ENCODE measurements at regions not wholly inside any gene's neighbourhood (a gene's known extent, or its start where the extent isn't known, plus 50 kb on each side); places are given as distances from the start of the nearest gene placed in this dataset.

DNA sequence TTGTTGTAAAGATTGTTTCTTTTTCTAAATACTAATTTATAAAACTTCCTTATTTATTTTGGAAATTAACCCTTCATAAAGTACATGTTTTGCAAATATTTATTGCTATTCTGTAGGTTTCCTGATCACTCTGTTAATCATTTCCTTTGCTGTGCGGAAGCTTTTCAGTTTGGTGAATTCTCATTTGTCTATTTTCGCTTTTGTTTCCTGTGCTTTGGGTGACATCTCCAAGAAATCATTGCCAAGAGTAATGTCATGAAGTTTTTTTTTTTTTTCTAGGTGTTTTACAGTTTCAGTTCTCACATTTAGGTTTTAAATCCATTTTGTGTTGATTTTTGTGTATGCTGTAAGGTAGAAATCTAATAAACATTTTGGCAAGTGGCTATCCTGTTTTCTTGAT lies 1899.8 kb upstream of the ACO1 start:
- TF ChIP-seq, protein P1, sequence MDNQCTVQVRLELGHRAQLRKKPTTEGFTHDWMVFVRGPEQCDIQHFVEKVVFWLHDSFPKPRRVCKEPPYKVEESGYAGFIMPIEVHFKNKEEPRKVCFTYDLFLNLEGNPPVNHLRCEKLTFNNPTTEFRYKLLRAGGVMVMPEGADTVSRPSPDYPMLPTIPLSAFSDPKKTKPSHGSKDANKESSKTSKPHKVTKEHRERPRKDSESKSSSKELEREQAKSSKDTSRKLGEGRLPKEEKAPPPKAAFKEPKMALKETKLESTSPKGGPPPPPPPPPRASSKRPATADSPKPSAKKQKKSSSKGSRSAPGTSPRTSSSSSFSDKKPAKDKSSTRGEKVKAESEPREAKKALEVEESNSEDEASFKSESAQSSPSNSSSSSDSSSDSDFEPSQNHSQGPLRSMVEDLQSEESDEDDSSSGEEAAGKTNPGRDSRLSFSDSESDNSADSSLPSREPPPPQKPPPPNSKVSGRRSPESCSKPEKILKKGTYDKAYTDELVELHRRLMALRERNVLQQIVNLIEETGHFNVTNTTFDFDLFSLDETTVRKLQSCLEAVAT (IDR thresholded peaks at IDR 0.05) = no peak
- no peak for TF ChIP-seq DPF2 (IDR thresholded peaks at IDR 0.05)
- TF ChIP-seq CTCF (IDR thresholded peaks at IDR 0.05 in 2 of 3, conservative IDR thresholded peaks at IDR 0.05 in 1 of 3; ENCODE audit: insufficient read depth in 2 of 3, low read depth in 1 of 3, low read length in 3 of 3) = no peak
- no peak for TF ChIP-seq POLR2A (conservative IDR thresholded peaks at IDR 0.05)
- TF ChIP-seq MNT (conservative IDR thresholded peaks at IDR 0.05) = no peak
- no peak for TF ChIP-seq RAD21 (CRISPR knock-in tag; conservative IDR thresholded peaks at IDR 0.05 in 1 of 2, IDR thresholded peaks at IDR 0.05 in 1 of 2)
- no peak for TF ChIP-seq U2AF2 (optimal IDR thresholded peaks at IDR 0.05; ENCODE audit: low read depth, low read length)
- TF ChIP-seq REST (IDR thresholded peaks at IDR 0.05; ENCODE audit: borderline replicate concordance) = no peak
- TF ChIP-seq REST (CRISPR knock-in tag; IDR thresholded peaks at IDR 0.05; ENCODE audit: low read depth) = no peak
- TF ChIP-seq, protein P2, sequence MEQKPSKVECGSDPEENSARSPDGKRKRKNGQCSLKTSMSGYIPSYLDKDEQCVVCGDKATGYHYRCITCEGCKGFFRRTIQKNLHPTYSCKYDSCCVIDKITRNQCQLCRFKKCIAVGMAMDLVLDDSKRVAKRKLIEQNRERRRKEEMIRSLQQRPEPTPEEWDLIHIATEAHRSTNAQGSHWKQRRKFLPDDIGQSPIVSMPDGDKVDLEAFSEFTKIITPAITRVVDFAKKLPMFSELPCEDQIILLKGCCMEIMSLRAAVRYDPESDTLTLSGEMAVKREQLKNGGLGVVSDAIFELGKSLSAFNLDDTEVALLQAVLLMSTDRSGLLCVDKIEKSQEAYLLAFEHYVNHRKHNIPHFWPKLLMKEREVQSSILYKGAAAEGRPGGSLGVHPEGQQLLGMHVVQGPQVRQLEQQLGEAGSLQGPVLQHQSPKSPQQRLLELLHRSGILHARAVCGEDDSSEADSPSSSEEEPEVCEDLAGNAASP (IDR thresholded peaks at IDR 0.05) = no peak
- no peak for TF ChIP-seq RAD51 (IDR thresholded peaks at IDR 0.05; ENCODE audit: borderline replicate concordance, low read depth)
- TF ChIP-seq DNMT1 (IDR thresholded peaks at IDR 0.05) = no peak

All from K562 (cell line).